ENCODE measurements at regions not wholly inside any gene's neighbourhood (a gene's known extent, or its start where the extent isn't known, plus 50 kb on each side); places are given as distances from the start of the nearest gene placed in this dataset.

DNA sequence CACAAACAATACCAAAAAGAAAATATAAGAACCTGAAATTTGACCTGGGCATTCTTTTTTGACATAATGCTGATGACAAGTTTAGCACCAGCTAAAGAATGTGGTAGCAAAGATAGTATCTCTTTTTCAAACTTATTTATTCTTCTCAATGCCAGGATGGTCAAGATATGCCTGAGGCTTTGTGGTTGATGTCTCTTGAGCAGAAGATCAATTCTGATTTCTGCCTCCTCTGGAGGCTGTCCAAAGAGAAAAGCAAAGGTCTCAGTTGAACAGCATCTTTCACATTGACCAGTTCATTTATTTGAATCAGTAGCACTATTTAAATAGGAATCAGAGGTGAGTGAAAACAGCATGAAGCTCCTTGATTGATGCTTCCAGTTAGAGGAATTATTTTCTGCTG lies 588.2 kb downstream of the HTR1A start:
- no peak for DNase-seq (ENCODE audit: low read depth in 1 of 2, low spot score in 2 of 2)
- CTCF ChIA-PET (ENCODE audit: partially characterized antibody), result no interaction called here
- H3K23me2 ChIP-seq (ENCODE audit: low read depth, low read length), result no peaks in the 10 kb centered on the region
- H4K91ac ChIP-seq (replicated peaks; ENCODE audit: insufficient read length, low read length), result no peak overlapping the region
- no peak overlapping the region for H2BK15ac ChIP-seq (ENCODE audit: low read length)
- no peak overlapping the region for H2AK5ac ChIP-seq (ENCODE audit: low read depth, low read length)
- no peak overlapping the region for H3K9ac ChIP-seq (replicated peaks in 1 of 4; ENCODE audit: extremely low read depth in 1 of 4, low read depth in 3 of 4, low read length in 3 of 4)
- H3K4ac ChIP-seq (replicated peaks; ENCODE audit: insufficient read length, low read depth, low read length), result no peak overlapping the region
- POLR2A ChIA-PET (ENCODE audit: partially characterized antibody), result no interaction called here
- no peak overlapping the region for H3K56ac ChIP-seq (replicated peaks; ENCODE audit: insufficient read length, low read depth, low read length)
- no peak overlapping the region for H2BK120ac ChIP-seq (replicated peaks; ENCODE audit: low read depth, low read length)
- no peaks in the 10 kb centered on the region for H4K20me1 ChIP-seq (replicated peaks in 1 of 2; ENCODE audit: control insufficient read depth in 1 of 2, insufficient read depth in 2 of 2, low read length in 2 of 2)
- no peak overlapping the region for H3K27ac ChIP-seq (ENCODE audit: low read depth, low read length)
- TF ChIP-seq GABPA (IDR thresholded peaks at IDR 0.05; ENCODE audit: borderline replicate concordance, insufficient read depth, low read length) (no peak), MAFK (IDR thresholded peaks at IDR 0.05; ENCODE audit: low read depth, low read length) (no peak), TAF1 (IDR thresholded peaks at IDR 0.05; ENCODE audit: low read depth, low read length) (no peak), RNF2 (IDR thresholded peaks at IDR 0.05; ENCODE audit: borderline replicate concordance, low read depth, low read length, missing control alignments, poor library complexity, severe bottlenecking) (no peak)
- H2AFZ ChIP-seq (ENCODE audit: low read length), result no peak overlapping the region
- no peak overlapping the region for H2BK12ac ChIP-seq (ENCODE audit: low read depth, low read length)
- no peak overlapping the region for H4K5ac ChIP-seq (ENCODE audit: insufficient read length, low read depth, low read length)
- no peaks in the 10 kb centered on the region for H3K27me3 ChIP-seq (replicated peaks in 1 of 4; ENCODE audit: control insufficient read depth in 3 of 4, extremely low read depth in 1 of 4, insufficient read depth in 3 of 4, low read length in 3 of 4)
- no peak overlapping the region for H3K23ac ChIP-seq (ENCODE audit: insufficient read length)
- H2BK5ac ChIP-seq (ENCODE audit: low read depth, low read length), result no peak overlapping the region
- H3K4me3 ChIP-seq (ENCODE audit: extremely low read depth in 1 of 4, insufficient read depth in 2 of 4, low read depth in 3 of 4, low read length in 4 of 4), result no peak overlapping the region
- no peaks in the 10 kb centered on the region for H3K79me1 ChIP-seq (ENCODE audit: low read depth, low read length)
- H2BK20ac ChIP-seq (ENCODE audit: low read length), result no peak overlapping the region
- H3K36me3 ChIP-seq (ENCODE audit: control insufficient read depth in 2 of 4, insufficient read depth in 4 of 4, low read length in 3 of 4), result no peaks in the 10 kb centered on the region
- no peak overlapping the region for H3K14ac ChIP-seq (ENCODE audit: insufficient read length)
- no peak overlapping the region for H3K18ac ChIP-seq (ENCODE audit: extremely low read depth, low read length)
- H3K4me2 ChIP-seq (ENCODE audit: insufficient read depth in 1 of 2, low read depth in 2 of 2, low read length in 2 of 2), result no peak overlapping the region
- no peak overlapping the region for H4K8ac ChIP-seq (ENCODE audit: extremely low read depth, insufficient read depth, low read length)
- FAIRE-seq, result no peak
- H3K79me2 ChIP-seq (ENCODE audit: control insufficient read depth in 1 of 2, insufficient read depth in 2 of 2, low read length in 2 of 2), result no peaks in the 10 kb centered on the region
- no peaks in the 10 kb centered on the region for H3K9me3 ChIP-seq (ENCODE audit: insufficient read depth in 2 of 2, low read depth in 1 of 2, low read length in 1 of 2)
- no peaks in the 10 kb centered on the region for H3K4me1 ChIP-seq (replicated peaks in 1 of 4; ENCODE audit: control insufficient read depth in 3 of 4, insufficient read depth in 4 of 4, low read length in 3 of 4)

All from H1 (cell line).